Peyer's patch (tissue), 4 donors: ENCODE measurements at regions not wholly inside any gene's neighbourhood (a gene's known extent, or its start where the extent isn't known, plus 50 kb on each side); places are given as distances from the start of the nearest gene placed in this dataset.

ENCODE experiments used
- POLR2A ChIP-seq, 2 donors: fragments of 450-650 bp; IDR thresholded peaks; one replicate each; pipeline ENCODE4 v1.5.1; 2017; ENCODE audit warnings: antibody characterized with exemption in 2 of 2, mild to moderate bottlenecking in 2 of 2, moderate library complexity in 2 of 2
- TF ChIP-seq, protein P1 (sequence below), 6 experiments: fragments of 450-650 bp in 4 of 6; fragments of 200-600 bp in 2 of 6; sonication (generic) in 1 of 6; IDR thresholded peaks; one replicate each; pipeline ENCODE4 v1.5.1; 2017 to 2019; ENCODE audit warnings: antibody characterized with exemption in 6 of 6, mild to moderate bottlenecking in 3 of 6, moderate library complexity in 1 of 6

- TF ChIP-seq, protein P1, sequence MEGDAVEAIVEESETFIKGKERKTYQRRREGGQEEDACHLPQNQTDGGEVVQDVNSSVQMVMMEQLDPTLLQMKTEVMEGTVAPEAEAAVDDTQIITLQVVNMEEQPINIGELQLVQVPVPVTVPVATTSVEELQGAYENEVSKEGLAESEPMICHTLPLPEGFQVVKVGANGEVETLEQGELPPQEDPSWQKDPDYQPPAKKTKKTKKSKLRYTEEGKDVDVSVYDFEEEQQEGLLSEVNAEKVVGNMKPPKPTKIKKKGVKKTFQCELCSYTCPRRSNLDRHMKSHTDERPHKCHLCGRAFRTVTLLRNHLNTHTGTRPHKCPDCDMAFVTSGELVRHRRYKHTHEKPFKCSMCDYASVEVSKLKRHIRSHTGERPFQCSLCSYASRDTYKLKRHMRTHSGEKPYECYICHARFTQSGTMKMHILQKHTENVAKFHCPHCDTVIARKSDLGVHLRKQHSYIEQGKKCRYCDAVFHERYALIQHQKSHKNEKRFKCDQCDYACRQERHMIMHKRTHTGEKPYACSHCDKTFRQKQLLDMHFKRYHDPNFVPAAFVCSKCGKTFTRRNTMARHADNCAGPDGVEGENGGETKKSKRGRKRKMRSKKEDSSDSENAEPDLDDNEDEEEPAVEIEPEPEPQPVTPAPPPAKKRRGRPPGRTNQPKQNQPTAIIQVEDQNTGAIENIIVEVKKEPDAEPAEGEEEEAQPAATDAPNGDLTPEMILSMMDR (IDR thresholded peaks at IDR 0.05), result no peak
- TF ChIP-seq POLR2A (IDR thresholded peaks at IDR 0.05), result no peak
These were observed 92.6 kb upstream of the NGF start for GRCh38 chr1:115430441-115431158.
